Medulla oblongata (tissue), 1 donor: ENCODE measurements at regions not wholly inside any gene's neighbourhood (a gene's known extent, or its start where the extent isn't known, plus 50 kb on each side); places are given as distances from the start of the nearest gene placed in this dataset.

ENCODE experiments used
- DNase-seq: peaks from one replicate; pipeline ENCODE4 v3.0.0-alpha.2; 2015; ENCODE audit errors: extremely low spot score

DNA sequence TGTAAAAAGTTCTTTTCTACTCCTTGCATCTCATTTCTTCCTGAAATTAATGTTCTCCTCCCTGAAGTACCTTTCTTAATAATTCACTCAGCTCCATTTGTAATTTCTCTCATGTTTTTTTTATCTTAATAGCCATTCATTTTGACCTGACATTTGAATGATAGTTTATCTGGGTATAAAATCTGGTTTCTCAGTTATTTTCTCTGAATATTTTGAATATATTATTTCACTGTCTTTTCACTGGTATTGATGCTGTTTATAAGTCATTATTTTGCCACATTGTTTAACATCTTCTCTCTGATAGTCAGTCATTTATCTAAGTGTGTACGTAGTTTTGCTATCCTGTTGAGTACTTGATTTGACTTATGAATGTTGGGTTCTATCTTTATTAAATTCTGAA lies 68.8 kb upstream of the ARHGAP18 start:
- DNase-seq: no peak

DNA sequence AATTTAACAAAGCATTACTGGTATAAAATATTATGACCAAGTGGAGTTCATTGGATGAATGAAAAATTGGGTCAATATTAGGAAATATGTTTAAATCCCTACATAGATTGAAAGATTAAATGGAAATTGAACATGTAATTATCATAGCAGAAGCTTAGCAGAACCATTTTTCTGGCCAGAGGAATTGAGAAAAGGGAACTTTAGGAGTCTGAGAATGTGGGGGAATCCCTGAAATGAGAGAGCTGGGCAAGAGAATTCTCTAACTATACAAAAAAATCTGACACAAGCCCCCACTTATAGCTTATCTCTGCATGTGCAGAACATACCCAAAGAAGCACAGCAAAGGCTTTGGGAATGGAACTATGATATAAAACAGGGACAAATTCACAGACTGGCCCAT lies 67.4 kb upstream of the ARHGAP18 start:
- DNase-seq: no peak

DNA sequence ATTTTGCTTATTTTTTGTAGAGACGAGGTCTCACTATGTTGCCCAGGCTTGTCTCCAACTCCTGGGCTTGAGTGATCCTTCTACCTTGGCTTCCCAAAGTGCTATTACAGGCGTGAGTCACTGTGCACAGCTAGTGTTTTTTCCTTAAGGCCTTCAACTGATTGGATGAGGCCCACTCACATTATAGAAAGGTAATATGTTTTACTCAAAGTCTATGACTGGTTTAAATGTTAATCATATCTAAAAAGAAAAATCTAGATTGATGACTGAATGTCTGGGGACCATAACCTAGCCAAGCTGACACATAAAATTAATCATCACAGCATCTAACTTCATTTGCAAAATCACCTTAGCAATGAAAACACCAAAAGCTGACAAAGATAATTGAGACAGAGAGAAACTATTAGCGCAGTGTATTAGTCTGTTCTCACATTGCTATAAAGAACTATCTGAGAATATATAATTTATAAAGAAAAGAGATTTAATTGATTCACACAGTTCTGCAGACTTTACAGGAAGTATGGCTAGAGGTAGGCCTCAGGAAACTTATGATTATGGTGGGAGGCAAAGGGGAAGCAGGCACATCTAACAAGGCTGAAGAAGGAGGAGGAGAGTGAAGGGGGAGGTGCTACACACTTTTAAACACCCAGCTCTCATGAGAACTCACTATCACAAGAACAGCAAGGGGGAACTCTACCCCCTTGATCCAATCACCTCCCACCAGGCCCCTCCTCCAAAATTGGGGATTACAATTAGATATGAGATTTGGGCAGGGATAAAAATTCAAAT lies 66.8 kb upstream of the ARHGAP18 start:
- DNase-seq: no peak

DNA sequence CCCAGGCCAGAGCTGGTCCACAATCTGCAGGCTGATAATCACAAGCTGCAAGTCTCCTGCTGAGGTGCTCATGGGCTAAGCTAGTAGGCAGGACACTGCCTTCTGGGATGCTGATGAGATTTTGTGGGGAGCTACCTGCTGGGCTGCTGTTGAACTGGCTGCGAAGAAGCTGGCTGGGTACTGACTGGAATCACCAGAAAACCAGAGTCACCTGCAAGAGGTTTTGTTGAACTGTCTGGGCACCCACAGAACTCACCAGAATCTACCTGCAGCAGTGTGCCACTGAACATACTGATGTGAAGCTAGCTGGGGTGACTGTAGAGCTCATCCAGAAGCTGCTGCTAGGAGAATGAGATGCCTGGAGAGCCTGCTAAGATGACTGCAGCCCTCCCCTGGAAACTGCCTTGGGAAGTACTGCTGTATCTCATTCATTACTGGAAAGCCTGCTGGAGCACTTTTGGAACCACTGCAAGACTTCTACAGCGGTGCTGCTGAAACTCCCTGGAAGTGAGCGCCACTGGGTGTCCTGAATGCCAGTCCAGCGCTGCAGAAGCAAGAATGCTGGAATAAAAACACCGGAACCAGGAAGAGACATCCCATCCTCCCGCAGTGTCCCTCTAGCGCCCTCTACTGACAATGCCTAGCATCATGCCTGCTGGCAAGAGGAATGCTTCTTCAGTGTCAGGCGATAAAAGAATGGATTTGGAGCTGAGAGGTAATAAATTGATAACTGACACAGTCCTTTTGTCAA lies 64.9 kb upstream of the ARHGAP18 start:
- DNase-seq: peak; percentile 91

DNA sequence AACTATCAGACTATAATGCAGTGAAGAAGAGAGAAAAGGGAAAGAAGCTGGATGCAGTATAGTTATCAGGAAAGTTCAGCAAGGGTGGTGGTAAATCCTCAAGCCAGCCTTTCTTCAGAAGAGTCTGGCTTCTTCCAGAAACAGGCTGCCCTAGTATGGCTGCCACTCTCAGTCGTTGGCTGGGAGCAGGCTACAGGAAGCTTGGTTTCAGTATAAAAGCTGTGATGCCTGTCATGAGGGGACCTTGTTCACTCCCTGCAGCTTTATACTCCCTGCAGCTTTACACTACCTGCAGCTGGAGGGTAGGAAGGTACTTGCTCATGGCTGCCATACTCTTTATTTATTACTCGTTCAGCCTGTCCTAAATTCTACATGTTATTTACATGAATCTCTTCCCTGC lies 63.3 kb upstream of the ARHGAP18 start:
- DNase-seq: no peak

DNA sequence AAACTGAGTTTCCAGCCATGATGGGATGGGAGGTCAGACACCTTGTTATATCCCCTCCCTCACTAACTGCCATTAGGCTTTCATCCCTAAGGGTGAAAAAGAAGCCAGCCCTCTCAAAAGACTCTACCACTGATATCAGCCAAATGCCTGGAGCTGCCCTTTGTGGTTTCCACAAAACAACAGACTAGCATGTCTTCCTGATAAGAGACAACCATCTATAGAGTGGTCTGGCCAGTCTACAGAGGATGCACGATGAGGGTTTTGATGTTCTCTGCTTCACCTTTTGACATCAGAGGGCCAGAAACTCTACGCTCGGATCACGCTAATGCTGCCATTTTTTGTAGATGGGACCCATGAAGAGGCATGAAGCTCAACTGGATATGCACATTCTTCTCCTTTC lies 61.7 kb upstream of the ARHGAP18 start:
- DNase-seq: no peak

DNA sequence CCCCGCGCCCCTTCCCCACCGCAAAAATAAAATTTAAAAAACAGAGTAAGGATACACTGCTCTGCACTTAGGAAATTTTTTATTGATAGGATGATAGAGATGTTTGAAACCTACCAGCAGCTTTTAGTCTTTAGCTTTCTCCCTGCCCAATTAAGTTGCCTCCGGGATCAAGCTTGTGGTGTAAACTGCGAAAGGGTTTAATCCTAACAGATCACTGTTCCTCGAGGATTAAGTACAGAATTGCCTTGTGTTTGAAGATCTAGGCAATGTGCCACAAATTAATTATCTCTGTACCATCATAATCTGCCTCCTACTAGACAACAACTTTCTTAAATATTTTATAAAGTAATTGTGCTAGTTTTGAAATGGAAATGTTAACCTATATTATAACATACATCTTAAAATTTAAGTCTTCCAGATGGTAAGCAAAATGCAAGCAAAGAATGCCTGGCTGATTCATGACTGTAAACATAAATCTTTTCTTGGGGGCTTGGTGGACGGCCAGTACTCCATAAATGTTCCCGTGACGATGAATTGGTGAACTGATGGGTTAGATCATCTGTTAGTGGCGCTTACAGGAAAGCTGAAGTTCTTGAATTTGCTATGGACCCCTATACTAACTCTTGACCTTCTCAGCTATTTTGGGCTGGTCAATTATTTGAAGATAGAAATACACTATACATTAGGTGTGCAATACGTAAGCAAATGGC lies 58.0 kb upstream of the ARHGAP18 start:
- DNase-seq: no peak

DNA sequence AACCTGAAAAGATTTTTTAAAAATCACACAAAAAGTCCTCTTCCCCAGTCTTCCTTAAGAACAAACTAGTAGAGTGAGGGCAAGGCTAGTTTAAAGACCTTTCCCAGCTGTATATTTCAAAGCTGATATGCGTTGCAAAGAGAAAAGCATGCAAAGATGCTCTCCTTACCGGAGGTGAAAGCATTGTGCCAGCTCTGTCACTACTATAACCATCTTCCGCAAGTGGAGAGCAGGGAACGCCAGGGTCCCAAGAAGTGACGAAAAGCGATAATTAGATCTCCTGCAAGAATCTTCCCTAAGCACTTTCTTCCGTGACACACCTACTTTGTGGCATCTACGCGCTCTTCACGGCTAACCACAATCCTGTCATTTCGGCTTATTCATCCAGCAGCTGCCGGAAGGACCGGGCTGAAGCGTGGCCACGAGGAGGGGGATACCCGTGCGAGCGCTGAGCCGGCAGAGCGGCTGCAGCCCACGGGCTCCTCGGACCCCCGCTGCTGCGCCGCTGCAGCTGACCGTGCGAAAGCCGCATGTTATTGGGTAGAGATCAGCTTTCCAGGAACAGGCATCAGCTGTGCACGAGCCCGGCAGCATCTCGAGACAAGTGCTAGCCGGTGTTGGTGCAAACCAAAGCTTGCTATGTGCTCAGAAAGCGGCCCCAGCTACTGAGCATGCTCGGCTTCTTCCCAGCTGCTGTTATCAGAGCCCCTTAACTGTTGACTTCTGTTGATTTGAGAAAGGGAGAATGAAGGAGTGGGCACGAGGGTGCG lies 57.2 kb upstream of the ARHGAP18 start:
- DNase-seq: no peak

DNA sequence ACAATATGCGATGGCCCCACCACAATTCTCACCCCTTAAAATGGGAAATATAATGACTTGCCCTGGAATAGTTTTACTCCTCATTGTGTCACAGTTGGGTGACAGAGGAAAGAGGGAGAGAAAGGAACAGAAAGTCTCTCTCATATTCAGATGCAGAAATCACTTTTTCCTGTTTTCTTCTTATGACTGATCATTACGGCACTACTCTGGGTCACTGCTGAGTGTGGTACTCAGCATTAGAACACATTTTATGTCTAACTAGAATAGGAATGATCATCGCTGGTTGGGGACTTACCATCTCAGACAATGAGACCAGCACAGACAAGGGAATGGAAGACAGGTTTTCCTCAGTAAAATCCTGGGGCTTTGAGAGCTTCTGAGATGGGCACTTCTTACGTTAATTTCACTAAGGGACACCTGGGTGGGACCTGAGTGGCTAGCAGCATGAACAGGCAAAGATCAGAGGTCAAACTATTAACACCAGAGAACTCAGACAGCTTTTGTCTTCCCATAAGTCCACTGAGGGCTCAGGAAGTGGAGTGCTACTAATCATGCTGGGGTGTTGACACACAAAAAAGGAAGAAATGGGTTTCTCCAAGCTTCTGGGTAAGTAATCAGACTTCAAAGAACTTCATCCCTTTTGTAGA lies 54.9 kb upstream of the ARHGAP18 start:
- no peak for DNase-seq

DNA sequence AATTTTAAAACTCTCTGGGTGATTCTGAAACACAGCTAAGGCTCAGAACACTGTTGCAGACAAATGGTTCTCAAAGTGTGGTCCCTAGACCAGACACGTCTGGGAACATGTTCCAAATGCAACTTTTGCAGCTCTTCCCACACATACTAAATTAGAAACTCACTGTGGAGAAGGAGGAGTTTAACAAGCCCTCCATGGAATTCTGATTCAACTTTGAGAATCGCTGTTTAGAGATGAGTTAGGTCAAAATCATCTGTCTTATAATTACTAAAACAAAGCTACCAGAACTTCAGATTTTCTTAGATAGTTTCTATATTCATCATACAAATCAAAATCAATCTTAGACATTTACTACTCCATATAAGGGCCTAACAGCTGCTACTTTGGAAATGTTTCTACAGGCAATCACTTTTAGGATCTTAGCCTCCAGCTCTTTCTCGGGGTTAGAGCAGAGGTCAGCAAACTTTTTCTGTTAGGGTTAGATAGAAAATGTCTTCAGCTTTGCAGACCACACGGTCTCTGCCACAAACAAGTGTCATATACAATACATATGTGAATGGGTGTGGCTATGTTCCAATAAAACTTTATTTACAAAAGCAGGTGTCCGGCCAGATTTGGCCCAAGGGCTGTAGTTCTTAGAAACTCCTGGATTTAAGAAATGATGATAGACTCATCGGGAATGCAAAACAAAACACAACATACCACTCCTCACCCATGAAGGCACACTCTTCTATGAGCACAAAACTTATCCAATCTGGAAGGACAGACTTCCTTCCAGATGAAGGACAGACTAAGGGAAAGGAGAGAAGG lies 50.0 kb upstream of the ARHGAP18 start:
- DNase-seq: no peak
